ENCODE measurements at regions not wholly inside any gene's neighbourhood (a gene's known extent, or its start where the extent isn't known, plus 50 kb on each side); places are given as distances from the start of the nearest gene placed in this dataset.

- TF ChIP-seq CTCF (IDR thresholded peaks at IDR 0.05) (no peak), POLR2A (IDR thresholded peaks at IDR 0.05) (no peak)
These were observed 267.7 kb upstream of the G2E3 start for GRCh38 chr14:30291216-30291615.

Data from breast epithelium (tissue), 3 donors.